ENCODE measurements at regions not wholly inside any gene's neighbourhood (a gene's known extent, or its start where the extent isn't known, plus 50 kb on each side); places are given as distances from the start of the nearest gene placed in this dataset.
"Not testable (repeated sequence)": the region's sequence is repeated elsewhere in the genome, so short reads cannot be mapped to it uniquely, and the experiment has no call there.

- TF ChIP-seq CTCF (conservative IDR thresholded peaks at IDR 0.05; ENCODE audit: low read depth, low read length) = no peak
- no peak overlapping the region for H3K4me3 ChIP-seq (ENCODE audit: low read length)
- DNase-seq (ENCODE audit: low read depth) = no peak
Observed at GRCh38 chr4:12926189-12927066, 557.7 kb downstream of the RAB28 start.

- no peak for TF ChIP-seq CTCF (conservative IDR thresholded peaks at IDR 0.05; ENCODE audit: low read depth, low read length)
- no peak overlapping the region for H3K4me3 ChIP-seq (ENCODE audit: low read length)
- no peak for DNase-seq (ENCODE audit: low read depth)
Observed at GRCh38 chr4:12924728-12925320, 559.3 kb downstream of the RAB28 start.

GRCh38 chr4:12924253-12924652 is 559.9 kb downstream of the RAB28 start:
- no peak for TF ChIP-seq CTCF (conservative IDR thresholded peaks at IDR 0.05; ENCODE audit: low read depth, low read length)
- no peak for DNase-seq (ENCODE audit: low read depth)
- no peak overlapping the region for H3K4me3 ChIP-seq (ENCODE audit: low read length)

- no peak overlapping the region for H3K4me3 ChIP-seq (ENCODE audit: low read length)
- DNase-seq (ENCODE audit: low read depth) = no peak
- no peak for TF ChIP-seq CTCF (conservative IDR thresholded peaks at IDR 0.05; ENCODE audit: low read depth, low read length)
Observed at GRCh38 chr4:12912896-12913418, 571.2 kb downstream of the RAB28 start.

GRCh38 chr4:12911750-12912358 is 572.3 kb downstream of the RAB28 start:
- H3K4me3 ChIP-seq (ENCODE audit: low read length) = no peak overlapping the region
- no peak for TF ChIP-seq CTCF (conservative IDR thresholded peaks at IDR 0.05; ENCODE audit: low read depth, low read length)
- DNase-seq (ENCODE audit: low read depth) = no peak

GRCh38 chr4:12903640-12904039 is 580.5 kb downstream of the RAB28 start:
- DNase-seq (ENCODE audit: low read depth); H3K4me3 ChIP-seq (ENCODE audit: low read length): not testable (repeated sequence)

GRCh38 chr4:12902735-12903134 is 581.4 kb downstream of the RAB28 start:
- DNase-seq (ENCODE audit: low read depth) = no peak
- TF ChIP-seq CTCF (conservative IDR thresholded peaks at IDR 0.05; ENCODE audit: low read depth, low read length) = no peak
- no peak overlapping the region for H3K4me3 ChIP-seq (ENCODE audit: low read length)

Measured in retinal pigment epithelial cell (primary cell).